H1 (cell line): ENCODE measurements at regions not wholly inside any gene's neighbourhood (a gene's known extent, or its start where the extent isn't known, plus 50 kb on each side); places are given as distances from the start of the nearest gene placed in this dataset.
"Not testable (repeated sequence)": the region's sequence is repeated elsewhere in the genome, so short reads cannot be mapped to it uniquely, and the experiment has no call there.

Experiments used
- CTCF ChIA-PET: fragments of 300-600 bp; sonication (Branson Sonifier 250); formaldehyde crosslinking; loops from one replicate; lab custom pipeline; 2021; ENCODE audit not compliant: partially characterized antibody; lab: Charles Lee
- POLR2A ChIA-PET: fragments of 300-600 bp; sonication (Branson Sonifier 250); formaldehyde crosslinking; loops from one replicate; lab custom pipeline; 2021; ENCODE audit warnings: inconsistent platforms; ENCODE audit not compliant: partially characterized antibody; lab: Charles Lee
- DNase-seq, 2 experiments: peaks; one replicate each; pipeline versions ENCODE4 v3.0.0 to v3.0.0-alpha.2; 2010 to 2022; ENCODE audit warnings: low spot score in 2 of 2, low read depth in 1 of 2, mixed read lengths in 1 of 2
- FAIRE-seq: peaks from 2 replicates; lab custom pipeline; 2011; peaks lifted over from hg19 to GRCh38; lab: Jason Lieb, UNC
- H2AFZ ChIP-seq: 2 replicates; pipeline ENCODE4 v1.8.1; 2012; ENCODE audit warnings: low read length, inconsistent platforms
- H2AK5ac ChIP-seq: 2 replicates; pipeline ENCODE4 v1.6.1; 2013; ENCODE audit warnings: low read depth, low read length
- H2BK120ac ChIP-seq: replicated peaks from 2 replicates; pipeline ENCODE3; 2013; ENCODE audit warnings: low read depth, low read length, inconsistent platforms
- H2BK12ac ChIP-seq: 2 replicates; pipeline ENCODE4 v1.6.1; 2013; ENCODE audit warnings: low read depth, low read length
- H2BK15ac ChIP-seq: 2 replicates; pipeline ENCODE4 v1.6.1; 2013; ENCODE audit warnings: low read length
- H2BK20ac ChIP-seq: 2 replicates; pipeline ENCODE4 v1.6.1; 2013; ENCODE audit warnings: low read length
- H2BK5ac ChIP-seq: 2 replicates; pipeline ENCODE4 v1.6.1; 2013; ENCODE audit warnings: low read depth, low read length
- H3K14ac ChIP-seq: 2 replicates; pipeline ENCODE4 v1.6.1; 2013; ENCODE audit warnings: inconsistent platforms; ENCODE audit not compliant: insufficient read length
- H3K18ac ChIP-seq: 2 replicates; pipeline ENCODE4 v1.6.1; 2013; ENCODE audit warnings: low read length; ENCODE audit errors: extremely low read depth
- H3K23ac ChIP-seq: 2 replicates; pipeline ENCODE4 v1.6.1; 2013; ENCODE audit warnings: inconsistent platforms; ENCODE audit not compliant: insufficient read length
- H3K23me2 ChIP-seq: 2 replicates; pipeline ENCODE4 v1.6.1; 2013; ENCODE audit warnings: low read depth, low read length
- H3K27ac ChIP-seq: 2 replicates; pipeline ENCODE4 v1.6.1; 2011; ENCODE audit warnings: low read depth, low read length, inconsistent platforms
- H3K27me3 ChIP-seq, 4 experiments: replicated peaks in 1 of 4; 1 replicate in 1 of 4; 2 replicates in 3 of 4; pipeline versions ENCODE4 v1.6.1 to v1.8.1; 2011 to 2013; ENCODE audit warnings: low read length in 3 of 4, mild to moderate bottlenecking in 3 of 4, inconsistent platforms in 2 of 4, mixed read lengths in 2 of 4, moderate library complexity in 1 of 4; ENCODE audit not compliant: control insufficient read depth in 3 of 4, insufficient read depth in 3 of 4; ENCODE audit errors: extremely low read depth in 1 of 4
- H3K36me3 ChIP-seq, 4 experiments: 2 replicates each; pipeline versions ENCODE4 v1.6.1 to v1.8.1; 2011 to 2013; ENCODE audit warnings: mild to moderate bottlenecking in 4 of 4, low read length in 3 of 4, moderate library complexity in 2 of 4, control low read depth in 1 of 4, inconsistent platforms in 1 of 4; ENCODE audit not compliant: insufficient read depth in 4 of 4, control insufficient read depth in 2 of 4
- H3K4ac ChIP-seq: replicated peaks from 2 replicates; pipeline ENCODE3; 2013; ENCODE audit warnings: low read length, low read depth, mixed read lengths, inconsistent platforms; ENCODE audit not compliant: insufficient read length
- H3K4me1 ChIP-seq, 4 experiments: replicated peaks in 1 of 4; 1 replicate in 1 of 4; 2 replicates in 3 of 4; pipeline versions ENCODE4 v1.6.1 to v1.8.1; 2011 to 2013; ENCODE audit warnings: low read length in 3 of 4, inconsistent platforms in 2 of 4, mixed read lengths in 1 of 4; ENCODE audit not compliant: insufficient read depth in 4 of 4, control insufficient read depth in 3 of 4
- H3K4me2 ChIP-seq, 2 experiments: 2 replicates each; pipeline versions ENCODE4 v1.6.1 to v1.8.1; 2011 to 2013; ENCODE audit warnings: low read depth in 2 of 2, low read length in 2 of 2, control low read depth in 1 of 2, inconsistent platforms in 1 of 2, mild to moderate bottlenecking in 1 of 2; ENCODE audit not compliant: insufficient read depth in 1 of 2
- H3K4me3 ChIP-seq, 4 experiments: fragments of 200-600, 300-600 bp in 1 of 4; sonication (generic), shearing (Covaris generic), sonication (Bioruptor Twin) in 1 of 4; 2 replicates each; pipeline versions ENCODE4 v1.5.1 to v1.8.1; 2011 to 2016; ENCODE audit warnings: low read length in 4 of 4, low read depth in 3 of 4, control low read depth in 2 of 4, inconsistent platforms in 2 of 4, mild to moderate bottlenecking in 2 of 4, mixed read lengths in 1 of 4, moderate library complexity in 1 of 4; ENCODE audit not compliant: insufficient read depth in 2 of 4; ENCODE audit errors: extremely low read depth in 1 of 4
- H3K56ac ChIP-seq: replicated peaks from 2 replicates; pipeline ENCODE3; 2013; ENCODE audit warnings: low read depth, mild to moderate bottlenecking, mixed read lengths, low read length, inconsistent platforms; ENCODE audit not compliant: insufficient read length
- H3K79me1 ChIP-seq: 2 replicates; pipeline ENCODE4 v1.6.1; 2013; ENCODE audit warnings: low read depth, low read length, control low read depth
- H3K79me2 ChIP-seq, 2 experiments: 2 replicates each; pipeline versions ENCODE4 v1.6.1 to v1.8.1; 2012 to 2013; ENCODE audit warnings: low read length in 2 of 2, mild to moderate bottlenecking in 2 of 2, inconsistent platforms in 1 of 2; ENCODE audit not compliant: insufficient read depth in 2 of 2, control insufficient read depth in 1 of 2
- H3K9ac ChIP-seq, 4 experiments: replicated peaks in 1 of 4; 1 replicate in 1 of 4; 2 replicates in 3 of 4; pipeline versions ENCODE4 v1.6.1 to v1.8.1; 2011 to 2013; ENCODE audit warnings: low read depth in 3 of 4, low read length in 3 of 4, control low read depth in 2 of 4, mild to moderate bottlenecking in 2 of 4, moderate library complexity in 2 of 4, inconsistent platforms in 1 of 4; ENCODE audit errors: extremely low read depth in 1 of 4
- H3K9me3 ChIP-seq, 2 experiments: 2 replicates each; pipeline versions ENCODE4 v1.6.1 to v1.8.1; 2012 to 2013; ENCODE audit warnings: mild to moderate bottlenecking in 2 of 2, moderate library complexity in 2 of 2, control low read depth in 1 of 2, inconsistent platforms in 1 of 2, low read depth in 1 of 2, low read length in 1 of 2, mixed read lengths in 1 of 2; ENCODE audit not compliant: insufficient read depth in 2 of 2
- H4K20me1 ChIP-seq, 2 experiments: replicated peaks in 1 of 2; 2 replicates each; pipeline versions ENCODE3 to v1.8.1; 2011 to 2013; ENCODE audit warnings: inconsistent platforms in 2 of 2, low read length in 2 of 2, mild to moderate bottlenecking in 1 of 2; ENCODE audit not compliant: insufficient read depth in 2 of 2, control insufficient read depth in 1 of 2
- H4K5ac ChIP-seq: 2 replicates; pipeline ENCODE4 v1.6.1; 2013; ENCODE audit warnings: low read length, low read depth, mixed read lengths, inconsistent platforms; ENCODE audit not compliant: insufficient read length
- H4K8ac ChIP-seq: 2 replicates; pipeline ENCODE4 v1.8.0; 2013; ENCODE audit warnings: mild to moderate bottlenecking, moderate library complexity, low read length, inconsistent platforms; ENCODE audit not compliant: insufficient read depth; ENCODE audit errors: extremely low read depth
- H4K91ac ChIP-seq: replicated peaks from 2 replicates; pipeline ENCODE3; 2013; ENCODE audit warnings: low read length, mixed read lengths, inconsistent platforms; ENCODE audit not compliant: insufficient read length
- ASH2L ChIP-seq: fragments of 200-600, 300-600 bp; sonication (generic); IDR thresholded peaks from one replicate; pipeline ENCODE4 v1.7.1; 2017; ENCODE audit warnings: low read length
- EGR1 ChIP-seq: IDR thresholded peaks from 2 replicates; pipeline ENCODE4 v1.6.1; 2011; ENCODE audit warnings: low read depth, low read length, borderline replicate concordance
- POU5F1 ChIP-seq: IDR thresholded peaks from 2 replicates; pipeline ENCODE4 v1.6.1; 2011; ENCODE audit warnings: low read depth, mild to moderate bottlenecking, low read length, moderate library complexity
- RAD21 ChIP-seq, 2 experiments: IDR thresholded peaks in 1 of 2; conservative IDR thresholded peaks in 1 of 2; 2 replicates each; pipeline ENCODE4 v1.6.1; 2011; ENCODE audit warnings: low read depth in 2 of 2, low read length in 2 of 2, improper control_type of control experiment in 1 of 2, inconsistent platforms in 1 of 2, mild to moderate bottlenecking in 1 of 2, moderate library complexity in 1 of 2
- RXRA ChIP-seq: IDR thresholded peaks from 2 replicates; pipeline ENCODE4 v1.6.1; 2011; ENCODE audit warnings: low read depth, mild to moderate bottlenecking, low read length, moderate library complexity; ENCODE audit not compliant: insufficient read depth
- SIX5 ChIP-seq: IDR thresholded peaks from 2 replicates; pipeline ENCODE4 v1.6.1; 2011; ENCODE audit warnings: mild to moderate bottlenecking, low read depth, low read length
- SUZ12 ChIP-seq: fragments of 200-600 bp; sonication (generic); IDR thresholded peaks from 2 replicates; pipeline ENCODE4 v1.6.1; 2012; ENCODE audit warnings: mild to moderate bottlenecking, inconsistent platforms, low read length, moderate library complexity, mixed read lengths
- TCF12 ChIP-seq: IDR thresholded peaks from 2 replicates; pipeline ENCODE4 v1.6.1; 2011; ENCODE audit warnings: low read depth, mild to moderate bottlenecking, low read length
- WGBS, 2 experiments: shearing (Covaris generic) in 1 of 2; methylation state at CpG; one replicate each; pipeline versions ENCODE4 v1.1.6 to v1.1.7; 2013 to 2015; ENCODE audit warnings: low lambda C conversion rate in 2 of 2, mixed read lengths in 2 of 2, inconsistent platforms in 1 of 2, low coverage in 1 of 2, missing lambda C conversion rate in 1 of 2; ENCODE audit not compliant: insufficient replicate concordance in 2 of 2, insufficient coverage in 1 of 2, insufficient read length in 1 of 2; ENCODE audit errors: extremely low coverage in 1 of 2, missing lambda C conversion rate in 1 of 2; 5-methylcytosine and 5-hydroxymethylcytosine counted together

- TF ChIP-seq ASH2L (no peak), SIX5 (no peak), RAD21 (IDR thresholded peaks at IDR 0.05 in 1 of 2, conservative IDR thresholded peaks at IDR 0.05 in 1 of 2; ENCODE audit: low read depth in 2 of 2, low read length in 2 of 2) (peak; percentile 66 to 78), EGR1 (no peak), SUZ12 (no peak), POU5F1 (no peak), RXRA (no peak), TCF12 (no peak)
- TF ChIP-seq, all 59 proteins: peak for 2
Measured at GRCh38 chr15:62254137-62254934, 89.3 kb upstream of the C2CD4B start (continued).

GRCh38 chr15:62256430-62256829, 91.3 kb upstream of the C2CD4B start:
- H4K5ac ChIP-seq, H2BK120ac ChIP-seq, H2BK12ac ChIP-seq, H4K8ac ChIP-seq, H2BK15ac ChIP-seq, H3K36me3 ChIP-seq, FAIRE-seq, H3K18ac ChIP-seq, H3K4me1 ChIP-seq, H3K27ac ChIP-seq, H2BK20ac ChIP-seq, H3K56ac ChIP-seq, H3K9me3 ChIP-seq, H2AFZ ChIP-seq, H4K91ac ChIP-seq, H3K23ac ChIP-seq, H3K27me3 ChIP-seq, H3K79me2 ChIP-seq, H2BK5ac ChIP-seq, H3K14ac ChIP-seq, H3K4ac ChIP-seq, DNase-seq, POLR2A ChIA-PET, H3K4me3 ChIP-seq, H4K20me1 ChIP-seq, H3K9ac ChIP-seq, H3K79me1 ChIP-seq, H3K4me2 ChIP-seq, H3K23me2 ChIP-seq, H2AK5ac ChIP-seq: not testable (repeated sequence)
- WGBS, 2 experiments, result 93% methylated on average over 2 of the region's 2 CpGs; no CpG with 5 or more reads in 1 of the 2 experiments
- CTCF ChIA-PET, result interaction anchor here (1.1 to 17.9 kb wide), 3 partner anchors 11 to 19 kb away, joined by 3 to 229 read pairs (median 3); no protein-coding TSS in a partner anchor
